Stimulated activated CD4-positive, alpha-beta T cell treated with anti-CD3 and anti-CD28 coated beads, Interleukin-15, amount 100 ng/mL, for 24 hours (primary cell): ENCODE measurements at regions not wholly inside any gene's neighbourhood (a gene's known extent, or its start where the extent isn't known, plus 50 kb on each side); places are given as distances from the start of the nearest gene placed in this dataset.
"Not testable (repeated sequence)": the region's sequence is repeated elsewhere in the genome, so short reads cannot be mapped to it uniquely, and the experiment has no call there.

Experiments used
- DNase-seq: peaks from one replicate; pipeline ENCODE4 v3.0.0-alpha.2; 2020

DNA sequence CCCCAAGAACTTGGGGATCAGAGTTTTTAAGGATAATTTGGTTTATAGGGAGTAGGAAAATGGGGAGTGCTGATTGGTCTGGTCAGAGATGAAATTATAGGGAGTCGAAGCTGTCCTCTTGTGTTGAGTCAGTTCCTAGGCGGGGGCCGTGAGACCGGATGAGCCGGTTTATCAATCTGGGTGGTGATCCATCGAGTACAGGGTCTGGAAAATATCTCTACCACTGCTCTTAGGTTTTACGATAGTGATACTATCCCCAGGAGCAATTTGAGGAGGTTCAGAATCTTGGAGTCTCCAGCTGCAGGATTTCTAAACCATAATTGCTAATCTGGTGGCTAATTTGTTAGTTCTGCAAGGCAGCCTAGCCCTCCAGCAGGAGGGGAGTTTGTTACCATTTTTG is 403.4 kb downstream of the CDH11 start:
- no peak for DNase-seq

DNA sequence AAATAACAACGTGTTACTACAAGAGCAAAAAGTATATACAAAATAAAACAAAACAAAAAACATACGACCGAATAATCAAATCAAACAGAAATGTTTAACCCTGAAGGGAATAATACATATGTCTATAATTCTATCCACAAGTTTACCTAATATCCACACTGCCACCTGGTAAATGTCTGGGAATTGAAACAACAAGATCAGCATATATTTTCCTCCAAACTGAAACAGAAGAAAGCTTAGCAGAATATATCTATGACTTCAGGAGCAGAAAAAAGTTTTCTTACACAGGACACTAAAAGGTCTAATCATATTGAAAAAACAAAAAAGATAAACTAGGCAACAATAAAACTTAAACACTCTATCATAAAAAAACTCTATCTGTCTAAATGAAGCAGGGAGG is 404.0 kb downstream of the CDH11 start:
- no peak for DNase-seq

GRCh38 chr16:64715624-64716023 is 406.2 kb downstream of the CDH11 start:
- DNase-seq, result no peak

DNA sequence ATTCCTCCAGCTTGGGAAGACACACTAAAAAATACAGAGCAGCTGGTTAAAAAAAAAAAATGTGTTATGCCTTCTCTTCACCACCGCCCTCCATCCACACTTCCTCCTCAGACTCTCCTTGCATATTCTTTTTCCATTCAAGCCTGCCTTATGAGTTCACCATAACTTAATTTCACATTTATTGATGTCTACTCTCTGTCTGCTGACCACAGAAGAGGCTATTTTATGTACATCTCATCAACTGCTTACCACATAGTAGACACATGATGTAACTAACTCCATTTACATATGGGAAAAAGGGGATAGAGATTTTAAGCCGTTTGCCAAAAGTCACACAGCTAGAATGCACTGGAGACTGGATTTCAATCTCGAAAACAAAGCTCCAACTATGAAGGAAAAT is 409.8 kb downstream of the CDH11 start:
- DNase-seq, result no peak

GRCh38 chr16:64711596-64711995 is 410.3 kb downstream of the CDH11 start:
- no peak for DNase-seq

DNA sequence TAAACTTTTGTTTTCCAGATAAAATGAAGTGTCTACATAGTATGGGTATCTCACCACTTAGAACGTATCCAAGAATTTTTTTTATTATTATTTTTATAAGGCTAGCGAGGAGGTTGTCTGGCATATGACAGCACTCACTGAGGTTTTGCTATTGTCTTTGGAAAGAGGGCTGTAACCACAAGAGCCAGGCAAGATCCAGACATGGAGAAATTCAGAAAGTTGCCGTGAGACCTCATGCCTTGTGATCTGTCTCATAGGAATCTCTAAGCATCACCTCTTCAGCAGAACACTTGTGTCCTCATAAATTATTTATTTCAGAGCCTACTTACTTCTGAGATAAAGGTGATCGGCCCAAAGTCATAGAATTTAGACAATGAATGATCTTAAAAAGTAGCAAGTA is 410.8 kb downstream of the CDH11 start:
- DNase-seq, result no peak

DNA sequence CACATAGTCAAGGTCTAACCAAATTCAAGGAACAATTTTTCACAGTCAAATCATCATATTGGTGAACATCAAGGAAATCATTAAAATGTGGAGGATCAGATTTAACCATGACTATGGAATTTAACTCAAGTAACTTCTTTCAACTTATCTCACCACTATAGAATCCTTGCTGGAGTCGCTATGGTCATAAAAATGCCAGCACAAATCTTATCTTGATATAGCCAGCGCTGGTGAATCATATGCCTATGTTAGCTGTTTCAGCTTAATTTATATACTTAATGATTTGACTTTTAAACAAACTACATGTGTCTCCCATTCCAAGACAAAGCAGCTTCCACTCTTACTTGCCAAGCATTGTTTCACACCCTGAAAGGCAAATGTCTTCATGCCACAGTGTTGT is 416.4 kb downstream of the CDH11 start:
- no peak for DNase-seq

- no peak for DNase-seq
Measured at GRCh38 chr16:64704386-64704785, 417.5 kb downstream of the CDH11 start.

- DNase-seq, result no peak
Measured at GRCh38 chr16:64702415-64702814, 419.4 kb downstream of the CDH11 start.

GRCh38 chr16:64700628-64701027 is 421.2 kb downstream of the CDH11 start:
- no peak for DNase-seq

GRCh38 chr16:64696866-64697265 is 425.0 kb downstream of the CDH11 start:
- DNase-seq, result no peak

- no peak for DNase-seq
Measured at GRCh38 chr16:64695684-64696083, 426.2 kb downstream of the CDH11 start.

GRCh38 chr16:64693946-64694345 is 427.9 kb downstream of the CDH11 start:
- no peak for DNase-seq

- no peak for DNase-seq
Measured at GRCh38 chr16:64687786-64688185, 434.1 kb downstream of the CDH11 start.

DNA sequence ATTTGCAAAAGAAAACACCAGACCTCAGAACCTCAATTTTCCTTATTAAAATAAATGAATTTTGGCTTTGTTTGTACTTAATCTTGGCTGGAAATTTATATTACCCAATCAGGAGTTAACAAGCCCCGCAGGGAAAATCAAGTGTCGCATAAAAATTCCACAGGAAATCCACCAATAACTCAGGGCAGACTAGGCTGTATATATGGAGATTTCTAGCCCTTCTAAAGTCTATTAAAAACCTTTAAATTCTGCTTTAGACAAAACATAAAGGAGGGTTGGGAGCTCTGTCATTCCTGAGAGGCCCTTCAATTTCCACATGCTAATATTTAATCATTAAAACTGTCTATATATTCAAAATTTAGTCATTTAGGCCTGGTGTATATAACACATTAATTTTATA is 434.7 kb downstream of the CDH11 start:
- no peak for DNase-seq

DNA sequence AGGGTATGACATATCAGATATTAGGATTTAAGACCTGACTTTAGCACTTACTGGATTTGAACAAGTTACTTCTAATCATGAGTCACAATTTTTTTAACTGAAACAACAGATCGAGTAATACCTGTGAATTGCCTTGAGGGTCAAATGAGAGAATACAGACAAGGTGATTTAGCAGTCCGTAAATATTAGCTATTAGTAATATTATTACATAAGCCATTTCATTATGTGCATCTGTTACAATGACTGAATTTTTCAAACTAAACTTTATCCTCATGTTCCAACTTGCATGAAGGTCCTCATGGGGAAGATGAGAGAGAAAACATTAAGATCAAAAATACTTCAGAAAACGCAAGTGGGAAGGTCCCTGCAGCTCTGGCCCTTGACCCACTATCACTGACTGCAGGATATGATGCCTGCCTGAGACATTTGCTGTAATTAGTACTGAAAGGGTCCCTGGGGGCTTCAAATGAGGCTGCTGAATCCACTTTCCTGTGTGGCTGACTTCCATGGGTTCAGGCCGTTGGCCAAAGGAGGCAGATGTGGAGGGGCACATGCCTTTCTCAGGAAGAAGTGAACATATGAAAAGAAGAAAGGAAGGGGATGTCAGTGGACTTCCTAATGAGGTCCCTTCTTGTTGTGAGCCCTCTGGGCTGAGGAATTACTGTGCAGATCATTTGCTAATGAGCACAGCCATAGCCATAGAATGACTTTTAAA is 441.7 kb downstream of the CDH11 start:
- DNase-seq, result no peak

DNA sequence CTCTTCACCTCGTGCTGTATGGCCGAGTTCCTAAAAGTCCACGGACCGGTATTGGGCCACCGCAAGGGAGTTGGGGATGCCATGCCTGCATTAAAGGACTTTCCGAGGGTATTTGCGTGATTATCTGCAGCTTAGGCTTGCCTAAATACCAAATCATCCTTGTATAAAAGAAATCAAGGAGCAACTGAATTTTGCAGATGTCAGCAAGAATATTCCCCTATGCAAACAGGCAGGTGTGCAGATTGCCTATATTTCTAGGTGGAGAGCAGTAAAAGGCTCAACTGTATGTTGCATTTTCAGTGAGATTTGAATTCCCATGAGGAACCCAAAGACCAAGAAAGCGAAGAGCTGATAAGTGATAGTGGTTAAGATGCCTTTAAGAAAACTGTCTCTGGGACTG is 452.3 kb downstream of the CDH11 start:
- DNase-seq, result no peak

- DNase-seq, result no peak
Measured at GRCh38 chr16:64667334-64667877, 454.5 kb downstream of the CDH11 start.

DNA sequence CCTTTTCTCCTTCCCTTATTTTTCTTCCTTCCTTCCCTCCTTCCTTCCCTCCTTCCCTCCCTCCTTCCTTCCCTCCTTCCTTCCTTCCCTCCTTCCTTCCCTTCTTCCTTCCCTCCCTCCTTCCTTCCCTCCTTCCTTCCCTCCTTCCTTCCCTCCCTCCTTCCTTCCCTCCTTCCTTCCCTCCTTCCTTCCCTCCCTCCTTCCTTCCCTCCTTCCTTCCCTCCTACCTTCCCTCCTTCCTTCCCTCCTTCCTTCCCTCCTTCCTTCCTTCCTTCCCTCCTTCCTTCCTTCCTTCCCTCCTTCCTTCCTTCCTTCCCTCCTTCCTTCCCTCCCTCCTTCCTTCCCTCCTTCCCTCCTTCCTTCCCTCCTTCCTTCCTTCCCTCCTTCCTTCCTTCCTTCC is 459.6 kb downstream of the CDH11 start:
- not testable (repeated sequence) for DNase-seq

GRCh38 chr16:64659866-64660265 is 462.0 kb downstream of the CDH11 start:
- no peak for DNase-seq

DNA sequence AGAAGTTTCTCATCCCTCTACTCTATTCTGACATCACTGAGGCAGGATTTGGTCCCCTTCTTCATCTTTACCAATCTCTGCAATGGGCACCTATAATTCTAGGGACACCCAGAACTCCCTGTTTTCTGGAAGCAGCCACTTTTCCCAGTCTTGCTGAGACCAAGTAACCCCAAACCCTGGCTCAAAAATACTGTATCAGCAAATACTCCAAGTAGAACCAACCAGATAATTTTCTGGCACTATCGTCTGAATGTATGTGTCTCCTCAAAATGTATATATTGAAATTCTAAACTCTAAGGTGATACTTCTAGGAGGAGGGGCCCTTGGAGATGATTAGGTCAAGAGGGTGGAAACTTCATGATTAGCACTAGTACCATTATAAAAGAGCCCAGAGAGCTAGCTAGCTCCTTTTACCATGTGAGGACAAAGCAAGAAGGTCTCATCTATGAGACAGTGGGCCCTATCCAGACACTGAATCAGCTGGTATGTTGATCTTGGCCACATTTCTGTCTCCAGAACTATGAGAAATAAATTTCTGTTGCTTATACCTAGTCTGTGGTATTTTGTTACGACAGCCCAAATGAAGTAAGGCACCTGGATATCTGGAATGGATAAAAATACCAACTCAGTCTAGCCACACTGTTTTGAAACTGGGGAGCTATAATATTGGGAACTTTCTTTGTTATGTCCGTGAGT is 464.4 kb downstream of the CDH11 start:
- DNase-seq, result no peak

DNA sequence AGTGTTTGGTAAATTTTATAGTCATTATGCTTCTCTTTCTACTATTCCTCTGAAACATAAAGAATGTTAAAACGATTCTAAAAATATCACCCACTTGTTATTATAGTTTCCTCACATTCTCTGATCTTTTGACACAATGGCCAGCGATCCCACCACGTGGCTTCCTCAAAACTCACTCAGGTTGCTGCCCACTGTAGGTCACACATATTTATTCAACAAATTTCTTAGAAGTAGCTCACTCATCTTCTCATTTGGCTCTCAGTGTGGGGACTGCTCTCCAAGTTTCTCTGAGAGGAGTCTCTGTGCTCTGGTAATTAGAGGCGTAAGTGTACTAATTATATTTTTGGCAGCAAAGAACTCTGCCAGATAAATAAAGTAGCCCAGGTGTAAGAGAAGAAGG is 465.4 kb downstream of the CDH11 start:
- no peak for DNase-seq

GRCh38 chr16:64654178-64654577 is 467.7 kb downstream of the CDH11 start:
- DNase-seq, result no peak

DNA sequence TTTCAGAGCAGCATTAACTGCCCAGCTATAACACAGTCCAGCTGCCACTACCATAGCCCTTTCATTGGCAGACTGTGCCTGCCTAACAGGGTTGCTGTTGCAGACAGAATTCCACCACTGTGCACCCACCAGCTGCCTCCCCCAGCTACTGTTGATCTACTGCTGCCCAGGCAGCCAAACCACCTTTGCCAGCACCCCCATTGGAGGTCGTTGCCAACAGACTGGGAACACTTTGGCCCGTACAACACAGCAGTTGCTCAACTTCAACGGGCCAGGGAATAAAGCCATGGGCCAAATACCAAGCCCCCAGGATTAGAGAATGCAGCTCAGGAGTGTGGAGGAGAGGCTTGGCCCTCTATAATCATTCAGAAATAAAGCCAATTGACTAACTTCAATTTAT is 473.6 kb downstream of the CDH11 start:
- no peak for DNase-seq

DNA sequence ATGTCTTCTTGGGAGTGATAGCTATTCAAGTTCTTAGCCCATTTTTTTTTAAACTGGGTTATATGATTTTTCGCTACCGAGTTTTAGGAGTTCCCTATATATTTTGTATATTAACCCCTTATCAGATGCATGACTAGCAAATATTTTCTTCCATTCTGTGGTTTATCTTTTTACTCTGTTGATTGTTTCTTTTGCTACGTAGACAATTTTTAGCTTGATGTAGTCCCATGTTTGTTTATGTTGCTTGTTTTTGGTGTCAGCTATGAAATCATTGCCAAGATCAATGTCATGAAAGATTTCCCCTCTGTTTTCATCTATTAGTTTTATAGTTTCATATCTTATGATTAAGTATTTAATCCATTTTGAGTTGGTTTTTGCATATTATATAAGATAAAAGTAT is 480.5 kb downstream of the CDH11 start:
- DNase-seq, result no peak
